ENCODE measurements at regions not wholly inside any gene's neighbourhood (a gene's known extent, or its start where the extent isn't known, plus 50 kb on each side); places are given as distances from the start of the nearest gene placed in this dataset.
A peak's percentile ranks its signal among the peaks of the same experiment; 100 is the strongest.

DNA sequence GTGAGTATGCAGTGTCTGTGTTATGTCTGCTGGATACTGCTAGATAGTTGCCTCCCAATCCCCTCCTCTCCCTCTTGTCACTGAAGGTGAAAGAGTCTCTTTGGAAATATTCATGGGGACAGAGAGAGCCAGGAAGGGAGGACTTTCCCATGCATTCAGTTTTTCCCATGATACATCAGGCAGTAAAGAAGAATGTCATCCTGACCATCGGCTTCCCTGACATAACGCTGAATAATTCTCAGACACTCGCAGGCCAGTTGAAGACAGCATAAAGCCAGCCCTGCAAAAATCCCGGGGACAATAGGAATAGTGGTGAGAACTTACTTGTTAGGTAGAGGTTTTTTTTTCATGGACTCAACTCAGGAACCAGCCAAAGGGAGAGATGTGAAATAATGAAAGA lies 58.1 kb downstream of the KLF4 start:
- Histone ChIP-seq H3K27ac (ENCODE audit: low read depth in 2 of 2, low read length in 2 of 2) (no peak overlapping the region), H3K27me3 (ENCODE audit: control insufficient read depth in 2 of 2, insufficient read depth in 2 of 2, low read length in 2 of 2) (no peaks in the 10 kb centered on the region), H3K9ac (ENCODE audit: low read depth in 1 of 2, low read length in 2 of 2) (no peak overlapping the region), H3K36me3 (ENCODE audit: control insufficient read depth in 2 of 2, insufficient read depth in 2 of 2, low read length in 2 of 2) (no peaks in the 10 kb centered on the region), H3K9me3 (ENCODE audit: control insufficient read depth in 2 of 2, low read length in 2 of 2) (no peaks in the 10 kb centered on the region), H3K4me3 (ENCODE audit: low read length in 2 of 2) (no peak overlapping the region), H3K4me1 (ENCODE audit: control insufficient read depth in 2 of 2, insufficient read depth in 2 of 2, low read length in 2 of 2) (peaks cover 0 to 3% of the 10 kb centered on the region in 2 donors)

DNA sequence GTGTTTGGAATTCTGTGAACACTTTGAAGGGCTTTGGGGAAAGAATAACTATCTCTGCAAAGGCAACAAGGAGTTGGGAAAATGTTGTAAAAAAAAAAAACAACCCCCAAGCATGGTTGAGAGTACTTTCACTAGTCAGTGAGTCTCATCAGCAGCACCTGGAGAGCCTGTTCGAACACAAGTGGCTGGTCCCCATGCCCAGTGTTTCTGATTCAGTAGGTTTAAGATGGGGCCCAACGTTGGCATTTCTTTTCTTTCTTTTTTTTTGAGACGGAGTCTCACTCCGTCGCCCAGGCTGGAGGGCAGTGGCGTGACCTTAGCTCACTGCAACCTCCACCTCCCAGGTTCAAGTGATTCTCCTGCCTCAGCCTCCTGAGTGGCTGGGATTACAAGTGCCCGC lies 59.5 kb downstream of the KLF4 start:
- no peak overlapping the region for H3K27ac ChIP-seq (ENCODE audit: low read depth in 2 of 2, low read length in 2 of 2)
- no peak overlapping the region for H3K4me3 ChIP-seq (ENCODE audit: low read length in 2 of 2)
- no peaks in the 10 kb centered on the region for H3K9me3 ChIP-seq (ENCODE audit: control insufficient read depth in 2 of 2, low read length in 2 of 2)
- H3K4me1 ChIP-seq (ENCODE audit: control insufficient read depth in 2 of 2, insufficient read depth in 2 of 2, low read length in 2 of 2), result peaks cover under 1 to 3% of the 10 kb centered on the region in 2 donors
- no peaks in the 10 kb centered on the region for H3K27me3 ChIP-seq (ENCODE audit: control insufficient read depth in 2 of 2, insufficient read depth in 2 of 2, low read length in 2 of 2)
- no peaks in the 10 kb centered on the region for H3K36me3 ChIP-seq (ENCODE audit: control insufficient read depth in 2 of 2, insufficient read depth in 2 of 2, low read length in 2 of 2)
- no peak overlapping the region for H3K9ac ChIP-seq (ENCODE audit: low read depth in 1 of 2, low read length in 2 of 2)

DNA sequence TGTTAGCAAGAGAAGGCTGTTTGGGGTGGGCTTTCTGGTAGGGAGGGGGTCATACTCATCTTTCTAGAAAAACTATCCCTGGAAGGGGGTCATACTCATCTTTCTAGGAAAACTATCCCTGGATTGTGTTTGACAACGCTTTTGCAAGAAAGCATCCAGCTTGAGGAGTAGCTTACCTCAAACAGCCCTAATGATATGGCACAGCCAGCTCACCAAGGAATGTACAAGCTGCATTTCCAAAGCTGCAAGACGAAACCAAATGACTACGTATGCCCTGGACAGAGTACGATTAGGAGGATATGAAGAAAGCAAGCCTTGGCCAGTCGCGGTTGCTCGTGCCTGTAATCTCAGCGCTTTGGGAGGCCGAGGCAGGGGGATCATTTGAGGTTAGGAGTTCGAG lies 63.4 kb downstream of the KLF4 start:
- Histone ChIP-seq H3K4me1 (ENCODE audit: control insufficient read depth in 2 of 2, insufficient read depth in 2 of 2, low read length in 2 of 2) (peaks cover 0 to 4% of the 10 kb centered on the region in 2 donors), H3K36me3 (ENCODE audit: control insufficient read depth in 2 of 2, insufficient read depth in 2 of 2, low read length in 2 of 2) (no peaks in the 10 kb centered on the region), H3K27ac (ENCODE audit: low read depth in 2 of 2, low read length in 2 of 2) (no peak overlapping the region), H3K27me3 (ENCODE audit: control insufficient read depth in 2 of 2, insufficient read depth in 2 of 2, low read length in 2 of 2) (no peaks in the 10 kb centered on the region), H3K9me3 (ENCODE audit: control insufficient read depth in 2 of 2, low read length in 2 of 2) (no peaks in the 10 kb centered on the region), H3K4me3 (ENCODE audit: low read length in 2 of 2) (no peak overlapping the region), H3K9ac (ENCODE audit: low read depth in 1 of 2, low read length in 2 of 2) (no peak overlapping the region)

DNA sequence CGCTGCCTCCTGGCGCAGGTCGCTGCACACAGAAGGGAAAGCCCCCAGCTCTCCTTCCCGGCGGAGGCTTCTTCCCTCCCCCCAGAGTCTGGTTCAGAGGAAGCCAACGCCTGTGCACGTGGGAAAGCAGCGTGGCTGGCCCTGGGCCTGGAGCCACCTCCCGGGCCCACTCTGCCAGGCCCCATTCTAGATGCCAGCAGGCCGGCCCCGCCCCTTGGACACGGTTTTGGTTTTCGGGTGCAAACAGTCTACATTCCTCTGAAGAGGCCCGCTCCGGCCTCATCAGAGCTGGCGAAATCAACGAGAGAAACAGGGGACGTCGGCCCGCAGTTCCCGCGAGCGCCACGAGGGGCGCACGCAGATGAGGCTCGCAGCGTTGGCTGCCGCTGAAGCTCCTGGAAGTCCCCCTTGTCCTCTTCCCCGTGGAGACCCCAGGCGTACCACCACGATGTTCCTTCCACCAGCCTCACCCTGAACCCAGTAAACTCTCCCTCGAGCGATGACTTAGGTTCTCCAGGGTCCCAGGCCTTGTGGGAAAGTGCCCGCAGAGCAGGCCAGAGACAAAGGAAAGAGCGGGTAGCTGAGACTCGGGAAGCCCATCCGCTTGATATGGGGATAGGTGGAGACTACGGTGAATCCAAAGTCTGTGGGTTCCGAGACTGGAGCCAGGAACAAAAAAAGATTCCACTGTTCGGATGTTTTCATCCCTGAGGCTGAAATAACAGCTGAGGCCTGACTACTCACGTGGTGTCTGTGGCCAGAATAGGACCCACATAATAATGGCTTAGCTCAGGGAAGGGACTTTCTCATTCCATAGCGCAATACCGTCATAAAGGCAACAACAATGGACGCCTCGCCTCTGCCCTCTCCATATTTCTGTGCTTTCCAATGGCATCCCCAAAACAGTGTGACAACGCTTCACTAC lies 64.2 kb downstream of the KLF4 start:
- Histone ChIP-seq H3K27ac (ENCODE audit: low read depth in 2 of 2, low read length in 2 of 2) (peak overlapping the region in 1 of 2 donors; percentile 4), H3K9ac (ENCODE audit: low read depth in 1 of 2, low read length in 2 of 2) (peak overlapping the region in 1 of 2 donors; percentile 36), H3K9me3 (ENCODE audit: control insufficient read depth in 2 of 2, low read length in 2 of 2) (no peaks in the 10 kb centered on the region), H3K36me3 (ENCODE audit: control insufficient read depth in 2 of 2, insufficient read depth in 2 of 2, low read length in 2 of 2) (no peaks in the 10 kb centered on the region), H3K27me3 (ENCODE audit: control insufficient read depth in 2 of 2, insufficient read depth in 2 of 2, low read length in 2 of 2) (no peaks in the 10 kb centered on the region), H3K4me3 (ENCODE audit: low read length in 2 of 2) (peak overlapping the region; percentile 25 to 33), H3K4me1 (ENCODE audit: control insufficient read depth in 2 of 2, insufficient read depth in 2 of 2, low read length in 2 of 2) (peaks cover 0 to 4% of the 10 kb centered on the region in 2 donors)

DNA sequence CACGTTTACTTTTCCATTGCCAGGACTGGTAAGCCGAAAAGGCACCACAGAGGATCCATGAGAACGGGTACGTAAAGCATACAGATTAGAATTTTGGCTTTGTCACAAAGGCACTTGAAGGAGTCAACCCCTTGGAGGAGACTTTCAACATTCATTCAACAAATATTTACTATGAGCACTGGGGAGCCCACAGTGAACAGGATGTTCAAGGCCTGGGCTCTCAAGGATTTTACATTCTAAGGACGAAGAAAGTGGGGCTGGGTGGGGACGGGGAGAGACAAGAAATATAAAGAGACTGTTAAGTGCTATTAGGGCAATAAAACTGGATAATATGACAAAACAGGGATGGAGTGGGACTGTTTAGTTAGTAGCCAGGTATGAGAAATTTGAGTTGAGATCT lies 66.0 kb downstream of the KLF4 start:
- Histone ChIP-seq H3K9me3 (ENCODE audit: control insufficient read depth in 2 of 2, low read length in 2 of 2) (no peaks in the 10 kb centered on the region), H3K36me3 (ENCODE audit: control insufficient read depth in 2 of 2, insufficient read depth in 2 of 2, low read length in 2 of 2) (no peaks in the 10 kb centered on the region), H3K27ac (ENCODE audit: low read depth in 2 of 2, low read length in 2 of 2) (no peak overlapping the region), H3K27me3 (ENCODE audit: control insufficient read depth in 2 of 2, insufficient read depth in 2 of 2, low read length in 2 of 2) (no peaks in the 10 kb centered on the region), H3K4me3 (ENCODE audit: low read length in 2 of 2) (no peak overlapping the region), H3K9ac (ENCODE audit: low read depth in 1 of 2, low read length in 2 of 2) (no peak overlapping the region), H3K4me1 (ENCODE audit: control insufficient read depth in 2 of 2, insufficient read depth in 2 of 2, low read length in 2 of 2) (peaks cover 0 to 4% of the 10 kb centered on the region in 2 donors)

DNA sequence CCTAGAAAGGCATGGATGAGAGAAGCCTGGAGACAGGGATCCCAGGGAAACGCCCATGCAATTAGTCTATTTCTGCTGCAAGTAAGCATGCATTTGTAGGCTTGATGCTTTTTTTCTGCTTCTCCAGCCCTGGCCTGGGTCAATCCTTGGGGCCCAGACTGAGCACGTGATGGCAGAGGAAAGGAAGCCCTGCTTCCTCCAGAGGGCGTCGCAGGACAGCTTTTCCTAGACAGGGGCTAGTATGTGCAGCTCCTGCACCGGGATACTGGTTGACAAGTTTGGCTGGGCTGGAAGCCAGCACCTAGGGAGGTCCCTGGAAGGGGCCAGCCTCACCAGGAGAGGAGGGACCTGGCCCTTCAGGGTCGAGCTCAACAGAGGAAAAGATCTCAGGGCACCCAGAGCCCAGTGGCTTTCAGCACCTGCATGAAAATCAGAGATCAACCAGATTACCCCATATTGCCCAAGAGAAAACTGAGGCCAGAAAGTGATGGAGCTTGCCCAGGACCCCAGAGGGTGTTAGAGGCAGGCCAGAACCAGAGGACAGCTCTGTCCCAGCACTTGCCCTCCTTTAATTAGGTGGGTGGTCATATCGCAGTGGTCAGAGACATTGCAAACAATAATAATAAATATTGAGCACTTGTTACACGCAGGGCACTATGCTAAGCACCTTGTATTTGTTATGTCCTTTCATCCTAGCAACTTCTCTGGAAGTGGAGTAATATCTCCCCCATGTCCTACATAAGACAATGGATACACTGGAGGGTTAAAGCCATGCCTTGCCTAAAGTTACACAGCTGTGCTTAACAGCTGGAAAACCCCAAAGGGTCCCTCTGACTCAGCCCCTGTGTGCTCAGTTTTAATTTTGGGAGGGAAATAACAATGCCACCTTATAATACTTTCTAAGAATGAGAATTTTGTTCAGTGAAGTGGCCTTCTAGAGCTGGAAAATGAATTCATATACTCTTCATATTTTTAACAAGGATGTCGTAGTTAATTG lies 67.1 kb downstream of the KLF4 start:
- no peak overlapping the region for H3K27ac ChIP-seq (ENCODE audit: low read depth in 2 of 2, low read length in 2 of 2)

DNA sequence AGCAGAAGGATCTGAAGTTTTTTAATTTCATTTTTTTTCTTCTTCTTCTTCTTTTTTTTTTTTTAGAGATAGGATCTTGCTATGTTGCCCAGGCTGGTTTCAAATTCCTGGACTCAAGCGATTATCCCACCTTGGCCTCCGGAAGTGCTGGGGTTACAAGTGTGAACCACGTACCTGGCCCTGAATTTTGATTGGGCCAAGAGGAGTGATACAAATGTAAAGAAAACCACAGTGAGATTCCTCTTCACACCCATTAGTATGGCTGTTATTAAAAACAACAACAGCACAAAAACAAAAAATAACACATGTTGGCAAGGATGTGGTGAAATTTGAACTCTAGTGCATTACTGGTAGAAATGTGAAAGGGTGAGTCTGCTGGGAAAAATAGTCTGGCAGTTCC lies 79.1 kb downstream of the KLF4 start:
- Histone ChIP-seq H3K36me3 (ENCODE audit: control insufficient read depth in 2 of 2, insufficient read depth in 2 of 2, low read length in 2 of 2) (no peaks in the 10 kb centered on the region), H3K4me3 (ENCODE audit: low read length in 2 of 2) (no peak overlapping the region), H3K27me3 (ENCODE audit: control insufficient read depth in 2 of 2, insufficient read depth in 2 of 2, low read length in 2 of 2) (no peaks in the 10 kb centered on the region)

More for the DNA sequence above, 67.1 kb downstream of the KLF4 start:
- Histone ChIP-seq H3K36me3 (ENCODE audit: control insufficient read depth in 2 of 2, insufficient read depth in 2 of 2, low read length in 2 of 2) (no peaks in the 10 kb centered on the region), H3K9me3 (ENCODE audit: control insufficient read depth in 2 of 2, low read length in 2 of 2) (no peaks in the 10 kb centered on the region), H3K4me1 (ENCODE audit: control insufficient read depth in 2 of 2, insufficient read depth in 2 of 2, low read length in 2 of 2) (peaks cover 0 to 4% of the 10 kb centered on the region in 2 donors), H3K9ac (ENCODE audit: low read depth in 1 of 2, low read length in 2 of 2) (no peak overlapping the region), H3K27me3 (ENCODE audit: control insufficient read depth in 2 of 2, insufficient read depth in 2 of 2, low read length in 2 of 2) (no peaks in the 10 kb centered on the region), H3K4me3 (ENCODE audit: low read length in 2 of 2) (no peak overlapping the region)

DNA sequence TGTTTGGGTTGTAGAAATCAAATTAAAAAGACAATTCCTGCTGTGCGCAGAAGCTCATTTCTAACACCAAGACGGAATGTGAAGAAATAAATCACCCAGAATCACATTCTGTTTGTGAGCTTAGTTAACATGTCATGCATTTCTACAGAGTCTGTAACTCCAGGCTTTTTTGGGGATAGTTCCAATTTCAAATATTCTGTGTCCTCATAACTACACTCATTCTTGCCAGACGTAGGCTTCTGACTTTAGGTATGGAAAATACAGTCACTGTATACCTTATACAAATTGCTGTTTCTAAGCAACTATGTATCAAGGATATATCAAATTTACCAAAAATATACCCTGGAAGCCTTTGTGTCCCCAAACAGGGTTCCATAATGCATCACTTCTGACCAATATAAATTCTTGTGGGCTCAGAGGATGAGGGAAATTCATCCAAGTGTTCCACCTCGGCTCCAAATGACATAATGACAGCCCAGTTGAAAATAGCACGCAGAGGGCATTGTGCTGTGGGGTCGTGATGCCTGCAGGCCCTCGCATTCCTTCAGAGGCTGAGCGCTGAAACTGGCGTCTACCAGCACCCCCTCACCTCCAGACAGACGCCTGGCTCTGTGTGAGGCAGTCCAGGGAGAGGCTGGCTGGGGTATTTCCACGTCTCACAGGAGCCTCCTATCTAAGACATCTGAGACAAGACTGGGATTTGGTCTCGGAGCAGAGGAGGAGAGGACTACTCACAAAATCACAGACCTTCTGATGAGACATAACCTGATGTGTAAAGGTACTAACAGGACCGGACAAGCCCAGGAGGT lies 79.8 kb downstream of the KLF4 start:
- Histone ChIP-seq H3K9me3 (ENCODE audit: control insufficient read depth in 2 of 2, low read length in 2 of 2) (no peaks in the 10 kb centered on the region), H3K9ac (ENCODE audit: low read depth in 1 of 2, low read length in 2 of 2) (no peak overlapping the region), H3K4me1 (ENCODE audit: control insufficient read depth in 2 of 2, insufficient read depth in 2 of 2, low read length in 2 of 2) (no peaks in the 10 kb centered on the region), H3K4me3 (ENCODE audit: low read length in 2 of 2) (no peak overlapping the region), H3K27me3 (ENCODE audit: control insufficient read depth in 2 of 2, insufficient read depth in 2 of 2, low read length in 2 of 2) (no peaks in the 10 kb centered on the region), H3K36me3 (ENCODE audit: control insufficient read depth in 2 of 2, insufficient read depth in 2 of 2, low read length in 2 of 2) (no peaks in the 10 kb centered on the region), H3K27ac (ENCODE audit: low read depth in 2 of 2, low read length in 2 of 2) (no peak overlapping the region)

More for the DNA sequence above, 79.1 kb downstream of the KLF4 start:
- H3K9ac ChIP-seq (ENCODE audit: low read depth in 1 of 2, low read length in 2 of 2), result no peak overlapping the region
- H3K9me3 ChIP-seq (ENCODE audit: control insufficient read depth in 2 of 2, low read length in 2 of 2), result no peaks in the 10 kb centered on the region
- no peaks in the 10 kb centered on the region for H3K4me1 ChIP-seq (ENCODE audit: control insufficient read depth in 2 of 2, insufficient read depth in 2 of 2, low read length in 2 of 2)
- H3K27ac ChIP-seq (ENCODE audit: low read depth in 2 of 2, low read length in 2 of 2), result no peak overlapping the region

DNA sequence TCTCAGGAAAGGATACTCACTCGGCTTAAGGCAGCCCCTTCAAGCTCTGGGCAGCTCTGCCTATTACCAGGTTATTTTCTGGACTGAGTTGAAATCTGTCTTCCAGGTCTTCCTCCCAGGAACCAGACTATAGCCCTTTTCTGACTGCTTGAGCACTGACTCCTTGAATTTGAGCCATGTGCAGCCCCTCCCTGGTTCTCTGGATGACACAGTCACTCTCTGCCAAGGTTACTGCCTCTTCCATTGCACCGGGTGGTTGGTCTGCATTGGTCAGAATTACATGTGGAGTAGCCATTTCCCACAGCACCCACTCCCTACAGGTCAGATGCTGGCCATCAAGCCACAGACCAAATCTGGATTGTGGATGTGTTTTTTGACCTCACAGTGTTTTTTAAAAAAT lies 81.9 kb downstream of the KLF4 start:
- no peaks in the 10 kb centered on the region for H3K4me1 ChIP-seq (ENCODE audit: control insufficient read depth in 2 of 2, insufficient read depth in 2 of 2, low read length in 2 of 2)
- no peaks in the 10 kb centered on the region for H3K27me3 ChIP-seq (ENCODE audit: control insufficient read depth in 2 of 2, insufficient read depth in 2 of 2, low read length in 2 of 2)
- H3K36me3 ChIP-seq (ENCODE audit: control insufficient read depth in 2 of 2, insufficient read depth in 2 of 2, low read length in 2 of 2), result no peaks in the 10 kb centered on the region
- H3K9me3 ChIP-seq (ENCODE audit: control insufficient read depth in 2 of 2, low read length in 2 of 2), result no peaks in the 10 kb centered on the region
- H3K27ac ChIP-seq (ENCODE audit: low read depth in 2 of 2, low read length in 2 of 2), result no peak overlapping the region
- H3K4me3 ChIP-seq (ENCODE audit: low read length in 2 of 2), result no peak overlapping the region
- H3K9ac ChIP-seq (ENCODE audit: low read depth in 1 of 2, low read length in 2 of 2), result no peak overlapping the region

All from mucosa of rectum (tissue), 2 donors.